ENCODE measurements at regions not wholly inside any gene's neighbourhood (a gene's known extent, or its start where the extent isn't known, plus 50 kb on each side); places are given as distances from the start of the nearest gene placed in this dataset.
"Not testable (repeated sequence)": the region's sequence is repeated elsewhere in the genome, so short reads cannot be mapped to it uniquely, and the experiment has no call there.

GRCh38 chr3:147471741-147472140 is 62.6 kb downstream of the ZIC1 start:
- DNase-seq: no peak

- no peak for DNase-seq
Observed at GRCh38 chr3:147472846-147473245, 63.7 kb downstream of the ZIC1 start.

- no peak for DNase-seq
Observed at GRCh38 chr3:147483145-147483544, 74.0 kb downstream of the ZIC1 start.

GRCh38 chr3:147483578-147483977 is 74.4 kb downstream of the ZIC1 start:
- DNase-seq: no peak

- no peak for DNase-seq
Observed at GRCh38 chr3:147493065-147493464, 83.9 kb downstream of the ZIC1 start.

- no peak for DNase-seq
Observed at GRCh38 chr3:147493666-147494065, 84.5 kb downstream of the ZIC1 start.

- no peak for DNase-seq
Observed at GRCh38 chr3:147497286-147497685, 88.1 kb downstream of the ZIC1 start.

- no peak for DNase-seq
Observed at GRCh38 chr3:147507638-147508286, 98.6 kb downstream of the ZIC1 start.

- no peak for DNase-seq
Observed at GRCh38 chr3:147509448-147509847, 100.3 kb downstream of the ZIC1 start.

- DNase-seq: no peak
Observed at GRCh38 chr3:147513785-147514184, 104.6 kb downstream of the ZIC1 start.

GRCh38 chr3:147514366-147515160 is 105.4 kb downstream of the ZIC1 start:
- no peak for DNase-seq

- DNase-seq: no peak
Observed at GRCh38 chr3:147518465-147518864, 109.3 kb downstream of the ZIC1 start.

- peak; percentile 53 for DNase-seq
Observed at GRCh38 chr3:147521646-147522045, 112.5 kb downstream of the ZIC1 start.

- not testable (repeated sequence) for DNase-seq
Observed at GRCh38 chr3:147522780-147523179, 113.6 kb downstream of the ZIC1 start.

GRCh38 chr3:147529551-147529950 is 120.4 kb downstream of the ZIC1 start:
- DNase-seq: no peak

GRCh38 chr3:147538034-147538433 is 128.9 kb downstream of the ZIC1 start:
- no peak for DNase-seq

- no peak for DNase-seq
Observed at GRCh38 chr3:147540921-147541320, 131.8 kb downstream of the ZIC1 start.

GRCh38 chr3:147544290-147544689 is 135.1 kb downstream of the ZIC1 start:
- no peak for DNase-seq

- DNase-seq: no peak
Observed at GRCh38 chr3:147551491-147551890, 142.3 kb downstream of the ZIC1 start.

- DNase-seq: no peak
Observed at GRCh38 chr3:147554332-147554731, 145.2 kb downstream of the ZIC1 start.

GRCh38 chr3:147572970-147573340 is 163.8 kb downstream of the ZIC1 start:
- peak; percentile 65 for DNase-seq

GRCh38 chr3:147574621-147575020 is 165.5 kb downstream of the ZIC1 start:
- DNase-seq: peak; percentile 4

- DNase-seq: no peak
Observed at GRCh38 chr3:147575391-147575790, 166.2 kb downstream of the ZIC1 start.

GRCh38 chr3:147582642-147583041 is 173.5 kb downstream of the ZIC1 start:
- no peak for DNase-seq

- DNase-seq: peak; percentile 63
Observed at GRCh38 chr3:147589016-147589415, 179.9 kb downstream of the ZIC1 start.

Measured in EL (cell line).